GM03348 (cell line): ENCODE measurements at regions not wholly inside any gene's neighbourhood (a gene's known extent, or its start where the extent isn't known, plus 50 kb on each side); places are given as distances from the start of the nearest gene placed in this dataset.

Experiments used
- DNase-seq: peaks from one replicate; pipeline ENCODE4 v3.0.0; 2012; ENCODE audit warnings: low spot score

DNA sequence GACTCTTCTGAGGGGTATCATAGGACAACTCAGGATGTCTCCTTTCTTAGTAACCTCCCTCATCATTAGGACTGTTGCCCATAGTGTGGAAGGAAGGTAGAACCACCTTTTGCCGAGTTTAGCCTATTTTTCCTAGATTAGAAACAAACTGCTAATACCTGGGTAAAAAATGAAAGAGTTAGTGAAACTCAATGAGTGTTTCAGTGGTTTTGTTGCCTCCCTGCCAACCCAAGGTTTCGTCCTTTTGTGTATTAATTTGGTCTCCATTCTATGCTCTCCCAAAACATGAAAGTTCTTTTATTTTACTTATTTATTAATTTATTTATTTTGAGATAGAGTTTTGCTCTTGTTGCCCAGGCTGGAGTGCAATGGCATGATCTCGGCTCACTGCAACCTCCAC, 174.9 kb upstream of the KCNJ16 start:
- DNase-seq, result no peak

GRCh38 chr17:69900829-69901228, 174.2 kb upstream of the KCNJ16 start:
- DNase-seq, result no peak

DNA sequence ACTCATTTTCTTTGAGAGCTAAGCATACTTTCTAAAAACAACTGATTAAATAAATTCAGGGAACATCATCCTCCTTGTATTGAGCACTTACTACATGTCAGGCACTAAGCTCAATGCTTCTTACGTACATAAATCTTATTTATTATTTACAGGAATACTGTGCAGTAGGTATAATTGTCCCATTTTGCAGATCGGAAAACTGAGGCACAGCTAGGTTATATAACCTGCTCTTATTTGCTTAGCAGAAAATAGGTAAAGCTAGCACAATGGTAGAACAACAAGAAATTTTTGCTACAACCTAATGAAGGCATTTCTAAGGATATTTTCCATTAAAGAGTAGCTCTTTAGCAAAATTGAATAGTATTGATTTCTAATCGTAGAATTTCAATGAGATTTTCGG, 168.7 kb upstream of the KCNJ16 start:
- no peak for DNase-seq

DNA sequence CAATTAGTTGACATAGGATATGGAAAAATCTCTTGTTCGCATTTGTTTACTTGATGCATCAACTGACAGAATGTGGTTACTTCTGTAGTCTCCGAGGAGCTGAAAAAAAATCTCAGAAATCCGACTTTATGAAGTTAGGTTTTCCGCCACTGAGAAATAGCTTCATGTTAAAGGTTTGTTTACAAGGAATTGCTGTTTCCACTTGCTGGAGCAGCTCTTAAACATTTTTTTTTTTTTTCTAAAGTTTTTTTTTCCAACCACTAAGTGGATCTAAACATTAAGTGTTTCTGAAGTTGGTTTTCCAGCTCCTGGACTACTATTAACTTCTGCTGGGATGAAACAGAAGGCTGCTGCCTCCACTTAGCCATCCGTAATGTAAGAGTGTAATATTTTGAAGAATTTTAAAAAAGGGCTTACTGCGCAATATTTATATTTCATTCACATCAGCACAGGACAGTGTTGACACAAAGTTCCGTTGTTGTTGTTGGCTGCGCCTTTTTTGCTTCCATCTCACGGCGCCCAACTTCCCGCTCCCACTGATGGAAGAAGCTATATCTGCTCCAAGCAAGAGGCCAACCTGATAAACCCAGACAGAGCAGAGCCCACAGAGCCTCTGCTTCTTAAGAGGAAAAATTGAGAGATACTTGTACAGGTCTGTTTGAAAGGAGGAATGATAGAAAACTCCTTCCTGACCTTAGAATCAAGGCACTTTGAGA, 167.7 kb upstream of the KCNJ16 start:
- DNase-seq, result no peak

DNA sequence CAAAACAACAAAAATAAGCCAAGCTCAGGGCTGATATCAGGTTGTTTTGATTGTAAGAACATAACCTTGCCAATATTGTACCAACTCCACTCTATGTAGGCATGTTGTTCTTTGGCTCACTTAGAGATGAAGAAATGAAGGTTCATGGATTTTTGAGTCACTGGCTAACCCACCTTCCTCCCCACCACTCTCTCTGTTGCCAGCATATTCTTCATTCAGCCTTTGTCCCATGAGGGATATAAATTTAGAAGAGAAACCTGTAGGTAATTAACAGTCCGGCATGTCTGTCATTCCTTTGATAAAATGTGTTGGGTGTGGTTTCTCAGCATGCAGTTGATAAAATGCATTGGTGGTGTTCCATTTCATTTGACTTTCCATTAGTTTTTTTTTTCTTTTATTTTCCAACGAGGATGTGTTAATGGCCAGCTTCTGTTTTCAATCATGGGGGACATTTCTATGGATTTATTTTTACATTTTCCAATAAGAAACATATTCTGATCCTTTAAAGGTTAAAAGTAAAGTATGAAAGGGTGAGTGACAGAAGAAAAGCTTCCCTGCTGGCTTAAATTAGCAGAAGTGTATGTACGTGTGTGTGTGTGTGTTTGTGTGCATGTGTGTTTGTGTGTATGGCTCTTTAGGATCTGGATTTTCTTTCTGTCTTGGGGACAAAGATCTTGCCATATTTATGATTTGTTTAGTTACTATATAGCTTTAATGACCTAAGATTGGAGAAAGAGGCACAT, 166.2 kb upstream of the KCNJ16 start:
- peak; percentile 20 for DNase-seq

GRCh38 chr17:69909389-69909788, 165.6 kb upstream of the KCNJ16 start:
- DNase-seq, result peak; percentile 44

GRCh38 chr17:69912805-69913204, 162.2 kb upstream of the KCNJ16 start:
- DNase-seq, result no peak

- peak; percentile 33 for DNase-seq
These were observed 161.8 kb upstream of the KCNJ16 start for GRCh38 chr17:69913216-69913615.

DNA sequence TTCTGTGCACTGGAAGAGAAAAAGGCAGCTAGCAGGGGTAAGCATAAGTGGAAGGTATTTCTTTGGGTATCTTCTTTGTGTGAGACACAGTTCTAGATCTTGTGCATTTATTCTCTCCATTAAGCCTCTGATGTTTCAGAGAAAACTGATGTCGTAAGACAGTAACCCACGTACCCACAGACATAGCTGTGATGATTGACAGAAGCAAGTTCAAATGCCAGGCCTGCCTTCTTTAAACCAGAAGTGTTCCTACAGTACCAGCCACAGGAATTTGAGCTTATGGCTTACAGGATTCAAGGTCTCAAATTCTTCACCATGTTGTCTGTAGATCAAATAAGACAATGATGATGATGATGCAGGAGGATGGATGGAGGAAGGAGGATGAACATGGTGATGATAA, 161.4 kb upstream of the KCNJ16 start:
- peak; percentile 23 for DNase-seq

GRCh38 chr17:69914520-69914919, 160.5 kb upstream of the KCNJ16 start:
- DNase-seq, result no peak

DNA sequence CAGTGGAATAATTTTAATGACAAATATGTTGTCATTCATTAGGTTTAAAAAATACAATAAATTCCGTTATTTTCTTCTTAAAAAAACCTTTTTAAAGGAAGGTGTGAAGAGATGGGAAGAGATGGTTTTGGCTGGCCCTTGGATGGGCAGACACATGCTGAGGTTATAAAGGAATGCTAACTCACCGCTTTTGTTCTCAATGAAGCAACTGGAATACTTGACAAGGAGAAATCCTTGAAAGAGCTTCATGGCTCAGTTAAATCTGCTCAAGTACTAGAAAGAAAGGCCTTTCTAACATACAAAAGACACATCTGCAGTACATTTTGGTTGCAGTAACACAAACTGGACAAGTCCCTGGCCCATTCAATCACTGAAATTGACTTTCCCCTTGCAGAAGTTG, 158.3 kb upstream of the KCNJ16 start:
- no peak for DNase-seq

GRCh38 chr17:69918164-69918563, 156.9 kb upstream of the KCNJ16 start:
- no peak for DNase-seq

DNA sequence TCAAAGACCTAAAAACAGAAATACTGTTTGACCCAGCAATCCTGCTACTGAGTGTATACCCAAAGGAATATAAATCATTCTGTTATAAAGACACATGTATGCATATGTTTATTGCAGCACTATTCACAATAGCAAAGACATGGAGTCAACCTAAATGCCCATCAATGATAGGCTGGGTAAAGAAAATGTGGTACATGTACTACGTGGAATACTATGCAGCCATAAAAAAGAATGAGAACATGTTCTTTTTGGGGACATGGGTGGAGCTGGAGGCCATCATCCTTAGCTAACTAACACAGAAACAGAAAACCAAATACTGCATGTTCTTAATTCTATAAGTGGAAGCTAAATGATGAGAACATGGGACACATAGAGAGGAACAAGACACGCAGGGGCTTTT, 155.2 kb upstream of the KCNJ16 start:
- no peak for DNase-seq

DNA sequence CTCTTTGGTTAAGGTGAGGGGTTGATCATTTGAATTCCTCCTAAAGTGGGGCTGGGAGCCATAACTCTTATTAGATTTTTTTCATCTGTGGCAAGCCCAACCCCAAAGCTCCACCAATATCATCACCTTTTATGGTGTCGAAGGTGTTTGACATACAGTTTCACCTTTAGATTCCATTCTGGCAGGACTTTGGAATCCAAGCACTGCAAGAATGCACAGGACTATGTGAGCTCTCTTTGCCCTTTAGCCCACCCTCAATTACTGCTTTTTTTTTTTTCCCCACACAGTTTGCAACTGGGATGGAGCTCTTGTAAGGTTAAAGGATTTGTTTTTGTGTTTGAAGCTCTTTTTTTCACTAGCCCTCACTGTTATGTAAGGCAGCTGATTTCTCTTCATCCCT, 154.0 kb upstream of the KCNJ16 start:
- DNase-seq, result no peak

DNA sequence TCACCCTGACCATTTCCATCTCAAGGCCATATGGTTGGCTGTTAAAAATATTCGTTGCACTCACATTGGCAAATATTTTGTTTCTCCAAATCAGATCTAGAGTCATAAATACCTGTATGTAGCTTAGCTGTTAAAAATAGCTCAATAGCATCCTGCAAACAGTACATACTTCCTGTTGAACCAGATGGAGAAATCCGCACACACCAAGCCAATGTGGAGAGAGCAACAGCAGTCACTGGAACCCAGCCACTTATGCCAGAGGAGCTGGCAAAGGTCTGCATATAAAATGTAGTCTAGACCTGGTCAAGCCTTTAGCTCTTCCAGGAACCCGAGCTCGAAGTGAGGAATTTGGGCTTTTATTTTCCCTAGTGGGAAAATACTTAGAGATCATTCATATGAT, 146.4 kb upstream of the KCNJ16 start:
- no peak for DNase-seq

GRCh38 chr17:69936996-69937395, 138.0 kb upstream of the KCNJ16 start:
- DNase-seq, result no peak

GRCh38 chr17:69943058-69943457, 132.0 kb upstream of the KCNJ16 start:
- DNase-seq, result no peak

- no peak for DNase-seq
These were observed 130.6 kb upstream of the KCNJ16 start for GRCh38 chr17:69944406-69944805.

GRCh38 chr17:69945698-69946185, 129.3 kb upstream of the KCNJ16 start:
- DNase-seq, result peak; percentile 17

- DNase-seq, result no peak
These were observed 127.8 kb upstream of the KCNJ16 start for GRCh38 chr17:69947027-69947759.

- no peak for DNase-seq
These were observed 126.6 kb upstream of the KCNJ16 start for GRCh38 chr17:69948406-69948805.

GRCh38 chr17:69949496-69949895, 125.5 kb upstream of the KCNJ16 start:
- no peak for DNase-seq
